DND-41 (cell line): ENCODE measurements at regions not wholly inside any gene's neighbourhood (a gene's known extent, or its start where the extent isn't known, plus 50 kb on each side); places are given as distances from the start of the nearest gene placed in this dataset.

Experiments
- ATAC-seq: fragments of 200-7000 bp; cut with Tn5 transposase; 3 replicates; pipeline ENCODE4 v1.9.1; 2021; ENCODE audit warnings: low read depth; ENCODE audit not compliant: insufficient read depth
- DNase-seq: peaks from one replicate; pipeline ENCODE4 v3.0.0-alpha.2; 2020
- H2AFZ ChIP-seq: 2 replicates; pipeline ENCODE4 v1.6.0; 2012; ENCODE audit warnings: low read depth, low read length
- H3K27ac ChIP-seq: 2 replicates; pipeline ENCODE4 v1.5.1; 2012; ENCODE audit warnings: low read length, inconsistent platforms
- H3K27me3 ChIP-seq: fragments of 200-600 bp; sonication (generic); 2 replicates; pipeline ENCODE4 v1.6.0; 2012; ENCODE audit warnings: low read length, mild to moderate bottlenecking, inconsistent platforms; ENCODE audit not compliant: insufficient read depth, poor library complexity
- H3K36me3 ChIP-seq: 2 replicates; pipeline ENCODE4 v1.5.1; 2012; ENCODE audit warnings: low read length, inconsistent platforms; ENCODE audit not compliant: insufficient read depth
- H3K4me1 ChIP-seq: 2 replicates; pipeline ENCODE4 v1.5.1; 2012; ENCODE audit warnings: mild to moderate bottlenecking, low read length; ENCODE audit not compliant: insufficient read depth
- H3K4me2 ChIP-seq: 2 replicates; pipeline ENCODE4 v1.6.0; 2012; ENCODE audit warnings: mild to moderate bottlenecking, moderate library complexity, low read length, inconsistent platforms; ENCODE audit not compliant: insufficient read depth
- H3K4me3 ChIP-seq, 2 experiments: fragments of 200-600 bp in 1 of 2; shearing (Covaris generic) in 1 of 2; 2 replicates each; pipeline ENCODE4 v1.5.1; 2012 to 2016; ENCODE audit warnings: inconsistent platforms in 2 of 2, low read length in 2 of 2, mild to moderate bottlenecking in 2 of 2, low read depth in 1 of 2, moderate library complexity in 1 of 2
- H3K79me2 ChIP-seq: 2 replicates; pipeline ENCODE4 v1.6.0; 2012; ENCODE audit warnings: low read length, inconsistent platforms; ENCODE audit not compliant: insufficient read depth
- H3K9ac ChIP-seq: 2 replicates; pipeline ENCODE4 v1.6.0; 2012; ENCODE audit warnings: low read depth, mild to moderate bottlenecking, inconsistent platforms, low read length, moderate library complexity
- H3K9me3 ChIP-seq: 2 replicates; pipeline ENCODE4 v1.5.1; 2012; ENCODE audit warnings: low read length, moderate library complexity, mild to moderate bottlenecking, inconsistent platforms; ENCODE audit not compliant: insufficient read depth, severe bottlenecking
- H4K20me1 ChIP-seq: 2 replicates; pipeline ENCODE4 v1.6.0; 2012; ENCODE audit warnings: low read length; ENCODE audit not compliant: insufficient read depth
- EZH2 ChIP-seq: IDR thresholded peaks from 3 replicates; pipeline ENCODE4 v1.6.1; 2012; ENCODE audit warnings: borderline replicate concordance, low read depth, mild to moderate bottlenecking, moderate library complexity, low read length, inconsistent platforms; ENCODE audit not compliant: severe bottlenecking
- TF ChIP-seq, protein P1 (sequence below): IDR thresholded peaks from 2 replicates; pipeline ENCODE4 v1.5.1; 2012; ENCODE audit warnings: borderline replicate concordance, low read length, moderate library complexity, mild to moderate bottlenecking; ENCODE audit not compliant: poor library complexity, severe bottlenecking; ENCODE audit errors: extremely low read depth

DNA sequence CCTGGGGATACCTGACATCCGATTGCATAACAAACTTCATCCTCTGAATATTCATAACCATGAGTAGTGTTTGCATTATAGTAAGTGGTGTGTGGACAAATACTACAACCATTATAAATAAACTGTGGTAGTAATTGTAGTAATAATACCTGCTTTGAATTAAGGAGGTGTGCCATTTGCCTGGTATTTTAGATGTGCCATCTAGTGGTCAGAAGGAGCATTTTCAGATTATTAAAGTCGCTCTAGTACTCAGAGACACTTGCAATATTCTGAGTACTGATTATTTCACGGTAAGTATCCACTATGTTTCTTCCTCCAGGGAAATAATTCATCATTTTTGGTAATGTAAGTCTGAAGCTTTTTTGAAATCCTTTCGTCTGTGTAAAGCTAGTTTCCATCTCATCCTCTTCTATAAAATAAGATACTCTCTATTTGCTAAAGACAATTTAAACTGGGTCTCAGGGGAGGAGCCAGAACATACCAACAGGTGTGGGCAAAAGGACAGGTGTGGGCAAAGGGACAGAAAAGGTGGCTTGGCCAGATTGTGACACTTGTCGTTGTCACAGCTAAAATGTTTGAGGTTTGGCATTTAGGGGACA, 115.3 kb upstream of the WDR11 start:
- H3K27me3 ChIP-seq = no peaks in the 10 kb centered on the region
- H3K27ac ChIP-seq = no peak overlapping the region
- H3K4me1 ChIP-seq = no peaks in the 10 kb centered on the region
- DNase-seq (no peak), ATAC-seq (0 out of 3 replicates have a peak, but pooled peaks have one; percentile 48)
- no peaks in the 10 kb centered on the region for H3K79me2 ChIP-seq
- H3K9ac ChIP-seq = no peak overlapping the region
- TF ChIP-seq, protein P1, sequence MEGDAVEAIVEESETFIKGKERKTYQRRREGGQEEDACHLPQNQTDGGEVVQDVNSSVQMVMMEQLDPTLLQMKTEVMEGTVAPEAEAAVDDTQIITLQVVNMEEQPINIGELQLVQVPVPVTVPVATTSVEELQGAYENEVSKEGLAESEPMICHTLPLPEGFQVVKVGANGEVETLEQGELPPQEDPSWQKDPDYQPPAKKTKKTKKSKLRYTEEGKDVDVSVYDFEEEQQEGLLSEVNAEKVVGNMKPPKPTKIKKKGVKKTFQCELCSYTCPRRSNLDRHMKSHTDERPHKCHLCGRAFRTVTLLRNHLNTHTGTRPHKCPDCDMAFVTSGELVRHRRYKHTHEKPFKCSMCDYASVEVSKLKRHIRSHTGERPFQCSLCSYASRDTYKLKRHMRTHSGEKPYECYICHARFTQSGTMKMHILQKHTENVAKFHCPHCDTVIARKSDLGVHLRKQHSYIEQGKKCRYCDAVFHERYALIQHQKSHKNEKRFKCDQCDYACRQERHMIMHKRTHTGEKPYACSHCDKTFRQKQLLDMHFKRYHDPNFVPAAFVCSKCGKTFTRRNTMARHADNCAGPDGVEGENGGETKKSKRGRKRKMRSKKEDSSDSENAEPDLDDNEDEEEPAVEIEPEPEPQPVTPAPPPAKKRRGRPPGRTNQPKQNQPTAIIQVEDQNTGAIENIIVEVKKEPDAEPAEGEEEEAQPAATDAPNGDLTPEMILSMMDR = peak; percentile 68
- TF ChIP-seq EZH2 = no peak
- no peaks in the 10 kb centered on the region for H3K9me3 ChIP-seq
- H4K20me1 ChIP-seq = no peaks in the 10 kb centered on the region
- H2AFZ ChIP-seq = no peak overlapping the region
- no peak overlapping the region for H3K4me2 ChIP-seq
- H3K4me3 ChIP-seq = no peak overlapping the region
- no peaks in the 10 kb centered on the region for H3K36me3 ChIP-seq

- Histone ChIP-seq H3K9me3 (no peaks in the 10 kb centered on the region), H3K27ac (no peak overlapping the region), H3K4me1 (no peaks in the 10 kb centered on the region), H3K36me3 (no peaks in the 10 kb centered on the region), H3K9ac (no peak overlapping the region), H4K20me1 (no peaks in the 10 kb centered on the region), H2AFZ (no peak overlapping the region), H3K79me2 (no peaks in the 10 kb centered on the region), H3K4me2 (no peak overlapping the region), H3K27me3 (no peaks in the 10 kb centered on the region), H3K4me3 (no peak overlapping the region)
- ATAC-seq = no peak
- no peak for TF ChIP-seq EZH2
- TF ChIP-seq, protein P1 = no peak
- no peak for DNase-seq
These were observed 114.8 kb upstream of the WDR11 start for GRCh38 chr10:120736377-120736776.

GRCh38 chr10:120738658-120739057, 112.5 kb upstream of the WDR11 start:
- DNase-seq = no peak
- no peaks in the 10 kb centered on the region for H3K27me3 ChIP-seq
- no peak overlapping the region for H2AFZ ChIP-seq
- TF ChIP-seq, protein P1 = no peak
- no peak for TF ChIP-seq EZH2
- no peak overlapping the region for H3K27ac ChIP-seq
- H3K36me3 ChIP-seq = no peaks in the 10 kb centered on the region
- no peaks in the 10 kb centered on the region for H3K9me3 ChIP-seq
- no peaks in the 10 kb centered on the region for H4K20me1 ChIP-seq
- H3K79me2 ChIP-seq = no peaks in the 10 kb centered on the region
- no peak overlapping the region for H3K4me3 ChIP-seq
- no peak overlapping the region for H3K4me2 ChIP-seq
- ATAC-seq = no peak
- no peak overlapping the region for H3K9ac ChIP-seq
- H3K4me1 ChIP-seq = no peaks in the 10 kb centered on the region

- Histone ChIP-seq H3K4me1 (no peaks in the 10 kb centered on the region), H3K9ac (no peak overlapping the region), H3K79me2 (no peaks in the 10 kb centered on the region), H3K27me3 (no peaks in the 10 kb centered on the region), H4K20me1 (no peaks in the 10 kb centered on the region), H3K4me2 (no peak overlapping the region), H3K27ac (no peak overlapping the region), H3K4me3 (no peak overlapping the region), H3K36me3 (no peaks in the 10 kb centered on the region), H3K9me3 (no peaks in the 10 kb centered on the region), H2AFZ (no peak overlapping the region)
- DNase-seq (no peak), ATAC-seq (no peak)
- TF ChIP-seq, protein P1 = no peak
- no peak for TF ChIP-seq EZH2
These were observed 109.8 kb upstream of the WDR11 start for GRCh38 chr10:120741396-120741795.
